ENCODE measurements at regions not wholly inside any gene's neighbourhood (a gene's known extent, or its start where the extent isn't known, plus 50 kb on each side); places are given as distances from the start of the nearest gene placed in this dataset.

DNA sequence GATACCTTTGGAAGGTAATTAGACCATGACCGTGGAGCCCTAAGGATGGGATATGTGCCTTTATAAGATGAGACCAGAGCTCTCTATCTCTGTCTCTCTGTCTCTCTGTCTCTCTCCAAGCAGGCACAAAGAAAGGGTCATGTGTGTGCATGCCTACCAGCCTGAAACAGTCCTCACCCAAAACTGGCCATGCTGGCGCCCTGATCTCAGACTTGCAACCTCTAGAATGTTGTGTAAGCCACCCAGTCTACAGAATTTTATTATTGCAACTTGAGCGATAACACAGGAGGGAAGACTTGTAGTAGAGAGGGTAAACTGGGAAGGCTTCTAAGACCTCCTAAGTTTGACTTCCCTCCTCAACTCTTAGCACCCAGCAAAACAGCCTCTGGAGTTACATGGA is 124.1 kb upstream of the SERTAD2 start:
- TF ChIP-seq ZNF223 (tag by site-specific recombination; IDR thresholded peaks at IDR 0.05) (no peak), ZNF658 (tag by site-specific recombination; IDR thresholded peaks at IDR 0.05) (no peak)
- TF ChIP-seq, protein P1, sequence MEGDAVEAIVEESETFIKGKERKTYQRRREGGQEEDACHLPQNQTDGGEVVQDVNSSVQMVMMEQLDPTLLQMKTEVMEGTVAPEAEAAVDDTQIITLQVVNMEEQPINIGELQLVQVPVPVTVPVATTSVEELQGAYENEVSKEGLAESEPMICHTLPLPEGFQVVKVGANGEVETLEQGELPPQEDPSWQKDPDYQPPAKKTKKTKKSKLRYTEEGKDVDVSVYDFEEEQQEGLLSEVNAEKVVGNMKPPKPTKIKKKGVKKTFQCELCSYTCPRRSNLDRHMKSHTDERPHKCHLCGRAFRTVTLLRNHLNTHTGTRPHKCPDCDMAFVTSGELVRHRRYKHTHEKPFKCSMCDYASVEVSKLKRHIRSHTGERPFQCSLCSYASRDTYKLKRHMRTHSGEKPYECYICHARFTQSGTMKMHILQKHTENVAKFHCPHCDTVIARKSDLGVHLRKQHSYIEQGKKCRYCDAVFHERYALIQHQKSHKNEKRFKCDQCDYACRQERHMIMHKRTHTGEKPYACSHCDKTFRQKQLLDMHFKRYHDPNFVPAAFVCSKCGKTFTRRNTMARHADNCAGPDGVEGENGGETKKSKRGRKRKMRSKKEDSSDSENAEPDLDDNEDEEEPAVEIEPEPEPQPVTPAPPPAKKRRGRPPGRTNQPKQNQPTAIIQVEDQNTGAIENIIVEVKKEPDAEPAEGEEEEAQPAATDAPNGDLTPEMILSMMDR (tag by site-specific recombination; IDR thresholded peaks at IDR 0.05): no peak

All from HEK293 (cell line).